Right cardiac atrium (tissue), 5 donors: ENCODE measurements at regions not wholly inside any gene's neighbourhood (a gene's known extent, or its start where the extent isn't known, plus 50 kb on each side); places are given as distances from the start of the nearest gene placed in this dataset.

Source experiments
- ATAC-seq, 2 donors: fragments of 200-7000 bp; cut with Tn5 transposase; one replicate each; pipeline versions ENCODE4 v1.8.0 to v1.9.1; 2020; ENCODE audit warnings: moderate library complexity in 2 of 2, mild to moderate bottlenecking in 1 of 2
- DNase-seq, 3 donors: peaks; one replicate each; pipeline ENCODE4 v3.0.0-alpha.2; 2020
- H3K27ac ChIP-seq: one replicate; pipeline ENCODE4 v1.5.1; 2013; ENCODE audit warnings: mild to moderate bottlenecking, low read length, control low read depth, moderate library complexity
- H3K27me3 ChIP-seq: one replicate; pipeline ENCODE4 v1.6.1; 2013; ENCODE audit not compliant: control insufficient read depth, insufficient read depth
- H3K4me1 ChIP-seq: one replicate; pipeline ENCODE4 v1.6.1; 2013; ENCODE audit warnings: low read length; ENCODE audit not compliant: control insufficient read depth, insufficient read depth
- H3K4me3 ChIP-seq: one replicate; pipeline ENCODE4 v1.5.1; 2013; ENCODE audit warnings: low read length, control low read depth
- H3K9me3 ChIP-seq: one replicate; pipeline ENCODE4 v1.6.1; 2013; ENCODE audit warnings: low read length; ENCODE audit not compliant: control insufficient read depth
- WGBS: extraction: QIAGEN DNeasy Blood & Tissue Kit; methylation state at CpG from one replicate; pipeline ENCODE4 v1.1.7; 2013; 5-methylcytosine and 5-hydroxymethylcytosine counted together
- intact Hi-C, 4 donors: fragments of 100-400 bp; cut with DNase I; formaldehyde crosslinking; loops; one replicate each; pipeline versions ENCODE4 v1.11.0 to v1.14.0; 2022 to 2023
- donor health status: healthy with polysubstance abuse.
- donor health status: DM: no; HTN: yes; CAD: no.
- donor health status: DM: no; HTN: no; CAD: no.
- donor health status: DM: no; HTN: yes; CAD: no; lungs with severe emphysema.
- donor health status: DM: yes; HTN: yes; CAD: no.

GRCh38 chr6:113048741-113049140, 701.6 kb downstream of the RFPL4B start:
- no peak overlapping the region for H3K27ac ChIP-seq
- H3K9me3 ChIP-seq: no peaks in the 10 kb centered on the region
- intact Hi-C loops: no loop called here
- DNase-seq (no peak), ATAC-seq (no peak)
- H3K27me3 ChIP-seq: no peaks in the 10 kb centered on the region
- 76% methylated on average over 3 of the region's 3 CpGs for WGBS
- H3K4me1 ChIP-seq: peaks cover 4% of the 10 kb centered on the region
- no peak overlapping the region for H3K4me3 ChIP-seq

DNA sequence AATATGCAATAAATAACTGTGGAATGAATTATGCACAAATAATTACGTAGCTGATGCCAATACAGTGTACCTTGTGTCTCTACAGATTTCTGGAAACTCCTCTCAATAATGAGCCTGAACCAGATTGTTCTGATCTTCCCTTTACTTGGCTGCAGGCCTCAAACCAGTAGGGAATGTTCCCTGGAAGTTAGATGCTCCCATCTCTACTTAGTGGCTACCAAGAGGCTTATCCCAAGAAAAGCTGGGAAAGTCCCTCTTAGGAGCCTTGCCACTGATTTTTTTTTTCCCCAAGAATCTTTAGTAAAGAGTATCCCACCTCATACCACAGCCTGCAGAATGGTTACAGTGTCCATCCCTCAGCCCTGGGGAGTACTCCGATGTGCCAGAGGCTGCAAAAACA, 702.1 kb downstream of the RFPL4B start:
- H3K9me3 ChIP-seq: no peaks in the 10 kb centered on the region
- H3K4me1 ChIP-seq: peaks cover 4% of the 10 kb centered on the region
- DNase-seq: no peak
- H3K27me3 ChIP-seq: no peaks in the 10 kb centered on the region
- intact Hi-C loops: no loop called here
- WGBS: 76% methylated on average over 2 of the region's 2 CpGs
- H3K4me3 ChIP-seq: no peak overlapping the region
- ATAC-seq: no peak
- no peak overlapping the region for H3K27ac ChIP-seq

DNA sequence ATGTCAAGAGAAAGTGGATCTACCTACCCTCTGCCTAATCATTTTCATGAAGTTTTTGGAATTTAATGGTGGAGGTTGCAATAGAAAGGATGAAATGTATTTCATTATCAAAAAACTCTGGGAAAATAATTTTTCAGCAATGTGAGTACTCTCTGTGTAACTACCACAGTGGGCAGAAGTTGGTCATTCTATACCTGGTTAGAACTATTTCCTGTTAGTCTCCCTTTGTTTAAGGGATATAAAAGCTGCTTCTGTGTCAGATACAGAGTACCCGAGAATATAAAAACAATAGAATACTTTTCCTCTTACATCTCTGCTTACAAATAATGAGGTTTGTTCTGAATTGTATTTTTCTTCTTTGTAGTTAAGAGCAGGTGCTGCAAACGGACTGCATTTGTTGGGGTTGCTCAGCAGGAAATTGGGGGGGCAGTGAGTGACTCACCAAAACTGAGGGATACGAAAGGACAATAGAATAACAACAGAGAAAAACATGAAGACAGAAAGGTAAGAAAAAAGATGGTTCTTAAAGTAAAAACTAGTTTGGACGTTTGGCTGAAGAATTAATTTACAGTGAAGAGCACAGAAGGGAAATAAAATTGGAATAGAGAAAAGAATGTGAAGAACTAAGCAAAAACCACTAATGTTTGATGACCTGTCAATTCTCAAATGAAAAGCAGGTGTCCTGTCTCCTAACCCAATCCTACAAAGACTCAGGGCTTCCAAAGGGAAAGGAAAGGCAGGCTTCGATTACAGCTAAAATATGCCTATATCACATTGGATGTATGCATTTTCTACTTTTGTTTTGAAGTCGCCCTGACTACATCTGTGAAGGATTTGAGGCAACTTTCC, 703.1 kb downstream of the RFPL4B start:
- ATAC-seq (no peak), DNase-seq (no peak)
- H3K4me3 ChIP-seq: no peak overlapping the region
- H3K4me1 ChIP-seq: peaks cover 4% of the 10 kb centered on the region
- H3K27me3 ChIP-seq: no peaks in the 10 kb centered on the region
- no peak overlapping the region for H3K27ac ChIP-seq
- no peaks in the 10 kb centered on the region for H3K9me3 ChIP-seq
- intact Hi-C loops: no loop called here
- 54% methylated on average over 6 of the region's 6 CpGs for WGBS

DNA sequence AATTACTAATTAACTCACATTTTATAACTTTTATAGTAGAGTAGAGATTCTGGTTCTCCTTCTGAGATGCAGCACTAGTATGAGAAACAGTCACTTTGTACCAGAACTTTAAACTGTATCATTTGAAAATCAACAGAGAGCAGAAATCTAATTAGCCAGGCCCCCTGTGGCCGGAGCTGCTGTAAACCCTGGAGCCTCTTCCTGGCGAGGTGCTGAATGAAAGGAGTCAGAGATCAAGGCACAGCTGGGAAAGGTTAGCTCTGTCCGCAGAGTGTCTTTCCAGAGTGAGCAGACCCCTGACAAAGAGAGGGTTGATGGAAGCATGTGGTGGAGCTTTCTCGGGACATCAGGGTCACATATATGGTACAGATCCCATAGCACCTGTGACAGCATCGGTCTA, 703.8 kb downstream of the RFPL4B start:
- Histone ChIP-seq H3K4me3 (no peak overlapping the region), H3K4me1 (peaks cover 4% of the 10 kb centered on the region), H3K9me3 (no peaks in the 10 kb centered on the region), H3K27me3 (no peaks in the 10 kb centered on the region), H3K27ac (no peak overlapping the region)
- ATAC-seq (no peak), DNase-seq (no peak)
- intact Hi-C loops: no loop called here
- WGBS: 77% methylated on average over 5 of the region's 5 CpGs

- Histone ChIP-seq H3K27ac (no peak overlapping the region), H3K4me3 (no peak overlapping the region), H3K27me3 (no peaks in the 10 kb centered on the region), H3K4me1 (peaks cover 4% of the 10 kb centered on the region), H3K9me3 (no peaks in the 10 kb centered on the region)
- DNase-seq (no peak), ATAC-seq (peak in 1 of 2 donors; percentile 52)
- intact Hi-C loops: no loop called here
- WGBS: 64% methylated on average over 3 of the region's 3 CpGs
These were observed 705.4 kb downstream of the RFPL4B start for GRCh38 chr6:113052506-113052905.

GRCh38 chr6:113055061-113055460, 707.9 kb downstream of the RFPL4B start:
- Histone ChIP-seq H3K27me3 (no peaks in the 10 kb centered on the region), H3K4me3 (no peak overlapping the region), H3K27ac (no peak overlapping the region), H3K9me3 (no peaks in the 10 kb centered on the region), H3K4me1 (peaks cover 2% of the 10 kb centered on the region)
- ATAC-seq: no peak
- WGBS: 62% methylated on average over 3 of the region's 3 CpGs
- intact Hi-C loops: no loop called here
- DNase-seq: no peak

DNA sequence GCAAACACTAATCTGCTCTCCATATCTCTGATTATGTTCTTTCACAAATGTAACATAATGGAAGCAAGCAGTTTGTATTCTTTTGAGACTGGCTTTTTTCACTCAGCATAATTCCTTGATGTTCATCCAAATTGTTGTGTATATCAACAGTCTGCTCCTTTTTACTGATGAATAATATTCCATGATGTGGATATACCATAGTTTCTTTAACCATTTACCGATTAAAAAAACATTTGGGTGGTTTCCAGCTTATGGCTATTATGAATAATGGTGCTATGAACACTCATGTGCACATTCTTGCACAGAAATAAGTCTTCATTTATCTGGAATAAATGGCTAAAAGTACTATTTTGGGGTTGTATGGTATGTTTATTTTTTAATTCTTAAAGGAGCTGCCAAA, 708.9 kb downstream of the RFPL4B start:
- 0% methylated on average over 1 of the region's 1 CpG for WGBS
- ATAC-seq (no peak), DNase-seq (no peak)
- intact Hi-C loops: no loop called here
- Histone ChIP-seq H3K27ac (no peak overlapping the region), H3K4me1 (peaks cover 1% of the 10 kb centered on the region), H3K9me3 (no peaks in the 10 kb centered on the region), H3K4me3 (no peak overlapping the region), H3K27me3 (no peaks in the 10 kb centered on the region)

DNA sequence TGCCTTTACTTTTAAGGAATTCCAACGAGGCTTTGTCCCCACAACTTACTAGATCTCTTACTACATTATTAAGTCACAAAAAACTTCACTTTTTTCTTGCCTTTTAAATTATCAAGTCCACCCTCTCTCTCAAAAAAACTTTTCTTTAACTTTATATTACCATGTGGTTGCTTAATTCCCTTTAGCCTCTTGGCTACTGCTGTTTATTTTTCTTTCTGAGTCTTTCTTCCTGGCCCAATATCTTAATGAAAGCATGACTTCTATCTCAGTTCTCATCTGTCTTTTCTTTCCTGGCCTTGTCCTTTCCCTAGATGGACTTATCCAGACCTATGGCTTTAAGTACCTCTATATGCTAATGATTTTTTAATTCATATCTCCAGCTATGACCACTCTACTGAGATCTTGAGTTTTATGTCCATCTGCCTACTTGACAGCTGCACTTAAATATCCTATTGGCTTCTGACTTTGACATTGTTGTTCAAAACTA, 710.5 kb downstream of the RFPL4B start:
- 45% methylated on average over 1 of the region's 1 CpG for WGBS
- DNase-seq (no peak), ATAC-seq (no peak)
- Histone ChIP-seq H3K27me3 (no peaks in the 10 kb centered on the region), H3K9me3 (no peaks in the 10 kb centered on the region), H3K27ac (no peak overlapping the region), H3K4me3 (no peak overlapping the region), H3K4me1 (no peaks in the 10 kb centered on the region)
- intact Hi-C loops: no loop called here

GRCh38 chr6:113060664-113061063, 713.5 kb downstream of the RFPL4B start:
- no peak overlapping the region for H3K27ac ChIP-seq
- no peaks in the 10 kb centered on the region for H3K27me3 ChIP-seq
- ATAC-seq: no peak
- no peak for DNase-seq
- H3K4me1 ChIP-seq: no peaks in the 10 kb centered on the region
- WGBS: 75% methylated on average over 2 of the region's 2 CpGs
- no peaks in the 10 kb centered on the region for H3K9me3 ChIP-seq
- H3K4me3 ChIP-seq: no peak overlapping the region
- intact Hi-C loops: no loop called here

DNA sequence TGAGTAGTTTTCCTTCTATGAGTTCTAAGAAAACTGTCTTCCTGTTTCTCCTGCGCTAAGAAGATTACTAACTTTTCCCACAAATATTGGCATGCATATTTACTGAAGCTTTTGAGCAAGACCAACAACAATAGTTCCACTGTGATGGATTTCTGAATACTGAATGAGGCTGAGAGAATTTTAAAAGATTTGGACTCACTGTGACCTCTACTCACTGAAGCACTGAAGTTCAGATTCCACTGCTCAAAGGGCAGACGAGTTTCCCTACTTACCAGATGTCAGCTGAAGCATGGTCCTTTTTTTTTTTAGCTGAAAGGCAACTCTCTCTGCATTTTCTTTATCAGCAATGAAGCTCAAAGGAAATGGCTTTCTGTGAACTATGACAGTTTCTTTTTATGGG, 718.5 kb downstream of the RFPL4B start:
- intact Hi-C loops: no loop called here
- Histone ChIP-seq H3K27ac (no peak overlapping the region), H3K9me3 (no peaks in the 10 kb centered on the region), H3K4me3 (no peak overlapping the region), H3K27me3 (no peaks in the 10 kb centered on the region), H3K4me1 (no peaks in the 10 kb centered on the region)
- WGBS: 25% methylated on average over 2 of the region's 2 CpGs
- ATAC-seq: peak; percentile 55 to 75
- no peak for DNase-seq

DNA sequence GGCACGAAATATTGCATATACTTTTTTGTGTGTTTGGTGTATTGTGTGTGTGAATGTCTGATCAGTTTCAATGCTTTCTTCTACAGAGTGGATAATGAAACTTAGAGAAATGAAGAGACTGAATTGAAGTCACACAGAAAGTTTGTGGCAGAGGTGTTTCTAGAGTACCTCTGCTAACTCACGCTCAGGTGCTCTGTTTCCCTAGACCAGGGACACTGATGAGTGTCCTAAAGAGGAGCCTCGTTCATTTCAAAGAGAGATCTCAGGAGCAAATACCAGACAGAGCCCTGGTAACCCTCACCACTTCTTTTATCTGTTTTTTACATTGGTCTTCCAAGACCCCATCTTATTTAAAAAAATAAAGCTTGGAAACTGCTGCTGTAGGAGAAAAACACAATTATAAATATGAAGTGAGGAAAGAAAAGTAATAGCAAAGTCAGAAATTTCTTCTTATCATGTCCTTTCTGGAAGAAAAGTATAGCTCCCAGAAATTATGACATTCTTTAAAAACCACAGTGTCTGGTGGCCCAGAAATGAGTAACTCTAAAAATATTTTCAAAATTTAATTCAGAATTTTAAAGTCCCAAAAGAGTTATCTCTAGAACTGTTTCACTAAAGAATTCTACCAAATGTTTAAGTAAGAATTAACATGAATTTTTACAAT, 720.6 kb downstream of the RFPL4B start:
- DNase-seq: no peak
- no peaks in the 10 kb centered on the region for H3K27me3 ChIP-seq
- no peaks in the 10 kb centered on the region for H3K4me1 ChIP-seq
- ATAC-seq: no peak
- H3K27ac ChIP-seq: no peak overlapping the region
- 80% methylated on average over 3 of the region's 3 CpGs for WGBS
- no peak overlapping the region for H3K4me3 ChIP-seq
- no peaks in the 10 kb centered on the region for H3K9me3 ChIP-seq
- intact Hi-C loops: no loop called here
